GM21360 (cell line): ENCODE measurements at regions not wholly inside any gene's neighbourhood (a gene's known extent, or its start where the extent isn't known, plus 50 kb on each side); places are given as distances from the start of the nearest gene placed in this dataset.
"Not testable (repeated sequence)": the region's sequence is repeated elsewhere in the genome, so short reads cannot be mapped to it uniquely, and the experiment has no call there.

Experiments
- ATAC-seq: cut with Tn5 transposase; IDR thresholded peaks from one replicate; pipeline ENCODE4 v1.9.1; 2021; ENCODE audit warnings: mild to moderate bottlenecking, moderate library complexity; ENCODE audit not compliant: unreplicated experiment

GRCh38 chr12:76183459-76184186 is 99.1 kb upstream of the NAP1L1 start:
- peak; percentile 90 for ATAC-seq

DNA sequence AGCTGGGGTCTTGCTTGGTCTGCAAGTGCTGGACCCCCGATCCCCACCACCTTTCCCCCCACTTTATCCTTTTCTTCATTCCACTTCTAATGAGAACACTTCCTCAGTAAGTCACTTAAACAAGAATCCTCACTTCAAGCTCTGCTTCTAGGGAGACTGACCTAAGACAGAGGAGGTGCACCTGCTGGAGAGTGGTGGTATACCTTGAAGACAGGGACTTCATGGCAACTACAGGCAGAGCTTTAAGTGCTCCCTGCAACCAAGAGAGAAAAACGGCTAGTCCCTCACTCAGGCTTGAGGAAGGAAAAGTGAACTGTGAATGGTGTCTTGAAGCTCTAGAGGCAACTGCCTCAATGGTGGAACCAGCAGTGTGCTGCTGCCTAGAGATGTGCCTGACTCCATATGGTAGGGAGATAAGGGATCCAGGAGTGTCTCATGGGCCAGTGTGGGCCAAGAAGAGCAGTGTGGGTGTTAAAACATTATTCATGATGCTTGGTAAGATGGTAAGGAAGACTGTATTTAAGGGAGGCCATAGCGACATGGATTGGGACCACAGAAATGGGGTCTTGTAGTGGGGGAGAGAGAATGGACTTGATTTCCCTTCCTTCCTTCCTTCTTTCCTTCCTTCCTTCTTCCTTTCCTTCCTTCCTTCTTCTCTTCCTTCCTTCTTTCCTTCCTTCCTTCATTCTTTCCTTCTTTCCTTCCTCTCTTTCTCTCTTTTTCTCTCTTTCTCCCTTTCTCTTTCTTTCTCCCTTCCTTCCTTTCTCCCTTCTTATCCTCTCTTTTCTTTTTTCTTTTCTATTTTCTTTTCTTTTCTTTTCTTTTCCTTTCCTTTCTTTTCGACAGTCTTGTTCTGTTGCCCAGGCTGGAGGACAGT is 96.2 kb upstream of the NAP1L1 start:
- no peak for ATAC-seq

GRCh38 chr12:76178452-76178851 is 94.0 kb upstream of the NAP1L1 start:
- no peak for ATAC-seq

GRCh38 chr12:76177821-76178220 is 93.3 kb upstream of the NAP1L1 start:
- no peak for ATAC-seq

DNA sequence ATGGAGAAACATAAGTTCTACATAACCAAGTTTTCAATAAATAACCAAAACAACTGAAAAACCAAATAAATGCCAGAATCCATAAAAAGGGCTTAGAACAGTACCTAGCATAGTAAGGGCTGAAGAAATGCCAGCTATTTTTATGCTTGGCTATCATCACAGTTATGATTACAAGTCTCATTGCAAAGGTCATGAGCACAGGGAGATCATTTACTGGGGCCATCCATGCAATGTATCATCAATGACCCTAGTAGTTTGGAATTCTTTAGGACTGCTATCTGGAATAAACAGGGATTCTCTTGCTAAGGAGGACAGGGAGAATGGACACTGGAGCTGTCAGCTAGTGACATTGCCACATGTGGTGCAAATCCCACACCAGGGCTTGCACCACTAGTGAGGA is 92.5 kb upstream of the NAP1L1 start:
- no peak for ATAC-seq

- not testable (repeated sequence) for ATAC-seq
Measured at GRCh38 chr12:76175946-76176345, 91.5 kb upstream of the NAP1L1 start.

DNA sequence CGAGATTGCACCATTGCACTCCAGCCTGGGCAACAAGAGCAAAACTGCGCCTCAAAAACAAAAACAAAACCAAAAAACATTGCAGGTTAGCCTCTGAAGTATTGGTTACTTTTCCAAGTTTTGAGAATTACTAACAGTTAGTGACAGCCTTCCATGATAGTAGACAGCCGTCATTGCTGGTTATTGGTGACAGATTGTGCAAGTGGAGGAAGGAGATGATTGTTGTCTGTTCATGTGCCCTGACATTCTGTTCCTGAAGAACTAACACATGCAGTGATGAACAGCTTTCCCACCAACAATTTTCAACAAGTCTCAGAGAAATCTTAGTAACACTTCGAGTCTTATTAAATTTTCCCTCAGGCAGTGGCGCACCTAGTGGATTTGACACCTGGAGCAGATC is 89.3 kb upstream of the NAP1L1 start:
- ATAC-seq, result no peak

GRCh38 chr12:76158518-76159321 is 74.2 kb upstream of the NAP1L1 start:
- ATAC-seq, result peak; percentile 98

- no peak for ATAC-seq
Measured at GRCh38 chr12:76156726-76157125, 72.2 kb upstream of the NAP1L1 start.

- no peak for ATAC-seq
Measured at GRCh38 chr12:76156314-76156713, 71.8 kb upstream of the NAP1L1 start.

DNA sequence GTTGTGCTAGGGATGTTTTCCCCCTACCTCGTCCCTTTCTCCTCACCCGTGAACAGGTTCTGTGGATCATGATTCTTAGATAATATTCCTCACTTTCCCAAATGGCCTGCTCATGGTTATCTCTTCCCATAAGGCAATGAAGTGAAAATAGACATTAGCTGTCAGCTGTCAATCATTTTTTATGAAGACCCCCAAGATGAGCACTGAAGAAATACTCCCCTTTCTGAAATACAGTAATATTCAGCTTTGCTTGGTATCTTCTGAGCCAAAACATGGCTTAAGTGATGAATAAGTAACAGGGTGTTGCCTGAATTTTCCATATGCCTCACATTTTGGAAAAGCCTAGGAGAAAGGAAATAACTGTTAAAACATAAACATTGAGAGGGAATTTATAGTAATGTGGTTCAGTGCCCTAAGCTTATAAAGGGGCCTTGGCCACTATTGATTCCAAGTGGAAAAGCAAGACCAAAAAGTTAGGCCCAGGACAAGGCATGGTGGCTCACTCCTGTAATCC is 70.7 kb upstream of the NAP1L1 start:
- ATAC-seq, result no peak

DNA sequence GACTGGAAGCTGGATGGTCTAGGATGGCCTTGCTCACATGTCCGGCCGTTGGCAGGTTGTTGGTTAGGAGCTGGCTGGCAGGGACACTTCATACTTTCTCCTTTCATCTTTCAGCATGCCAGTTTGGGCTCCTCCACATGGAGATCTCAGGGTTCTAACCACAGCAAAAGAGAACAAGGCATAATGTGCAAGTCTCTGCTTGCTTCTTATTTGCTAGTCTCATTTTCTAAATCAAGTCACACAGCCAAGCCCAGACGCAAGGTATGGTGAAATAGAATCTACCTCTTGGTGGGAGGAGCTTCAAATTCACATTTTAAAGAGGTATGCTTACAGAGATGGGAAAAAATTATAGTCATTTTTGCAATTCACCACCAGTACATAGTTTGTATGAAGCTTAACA is 69.1 kb upstream of the NAP1L1 start:
- ATAC-seq, result no peak

DNA sequence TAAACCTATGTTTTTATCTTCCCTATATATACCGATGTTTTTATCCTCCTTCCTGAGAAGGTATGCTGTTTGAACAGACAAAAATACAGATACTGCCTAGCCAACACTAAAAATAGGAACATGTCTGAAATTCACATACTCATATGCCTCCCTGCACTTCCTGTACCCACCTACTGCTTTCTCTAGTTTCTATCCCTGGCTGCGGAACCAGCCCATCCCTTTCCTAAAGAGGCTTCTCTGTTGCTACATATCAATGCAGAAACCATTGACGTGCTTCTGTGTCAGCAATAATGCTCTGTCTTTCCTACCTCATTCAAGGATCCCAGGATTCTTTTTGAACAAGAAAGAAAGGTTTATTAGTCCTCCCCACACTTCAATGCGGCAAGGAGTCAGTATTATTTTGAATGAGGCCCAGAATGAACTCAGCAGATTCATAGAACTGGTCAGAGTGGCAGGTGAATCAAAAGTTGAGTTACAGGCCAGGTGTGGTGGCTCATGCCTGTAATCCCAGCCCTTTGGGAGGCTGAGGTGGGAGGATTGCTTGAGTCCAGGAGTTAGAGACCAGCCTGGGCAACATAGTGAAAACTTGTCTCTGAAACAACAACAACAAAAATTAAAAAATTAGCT is 67.8 kb upstream of the NAP1L1 start:
- ATAC-seq, result peak; percentile 94

GRCh38 chr12:76144245-76144549 is 59.7 kb upstream of the NAP1L1 start:
- no peak for ATAC-seq

GRCh38 chr12:76143343-76144244 is 59.1 kb upstream of the NAP1L1 start:
- peak; percentile 96 for ATAC-seq

- no peak for ATAC-seq
Measured at GRCh38 chr12:76142305-76142704, 57.8 kb upstream of the NAP1L1 start.

DNA sequence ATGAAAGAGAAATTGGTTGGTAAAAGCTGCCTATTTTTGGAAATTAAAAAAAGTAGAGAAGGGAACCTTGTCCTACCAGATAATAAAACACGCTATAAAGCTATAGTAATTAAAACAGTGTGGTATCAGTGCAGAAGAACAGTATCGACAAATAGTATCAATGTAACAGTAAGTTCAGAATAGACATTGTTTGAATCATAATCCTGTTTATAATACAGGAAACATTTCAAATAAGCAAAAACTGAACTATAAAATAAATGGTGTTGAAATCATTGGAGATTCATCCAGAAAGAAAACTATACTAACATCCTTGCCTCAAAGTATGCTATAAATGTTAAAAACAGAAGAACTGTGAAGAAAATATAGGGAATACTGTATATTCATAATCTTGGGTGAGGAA is 54.2 kb upstream of the NAP1L1 start:
- ATAC-seq, result no peak

GRCh38 chr12:76137606-76138005 is 53.1 kb upstream of the NAP1L1 start:
- ATAC-seq, result no peak

- ATAC-seq, result no peak
Measured at GRCh38 chr12:76135456-76135855, 51.0 kb upstream of the NAP1L1 start.
